ENCODE measurements at regions not wholly inside any gene's neighbourhood (a gene's known extent, or its start where the extent isn't known, plus 50 kb on each side); places are given as distances from the start of the nearest gene placed in this dataset.
A peak's percentile ranks its signal among the peaks of the same experiment; 100 is the strongest.

DNA sequence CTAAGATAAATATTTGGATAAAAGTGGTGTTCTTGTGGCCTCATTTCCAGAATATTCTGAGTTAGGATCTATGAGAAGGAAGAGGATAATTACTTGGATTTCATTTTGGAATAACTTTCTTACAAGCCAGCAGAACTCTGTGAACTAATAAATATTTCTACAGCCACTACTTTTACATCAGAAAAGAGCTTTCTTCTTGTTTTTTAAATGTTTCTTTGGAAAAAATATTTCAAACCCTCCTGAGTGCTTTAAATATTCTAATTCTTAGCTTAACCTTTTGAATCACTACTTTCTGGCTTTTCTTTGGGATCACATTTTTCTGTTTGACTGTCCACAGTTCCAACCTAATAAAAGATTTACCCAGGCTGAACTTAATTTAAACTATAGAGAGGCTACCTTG lies 279.2 kb upstream of the PHYHIPL start:
- peaks cover 0 to 4% (median 0%) of the 10 kb centered on the region in 12 donors for H3K9me3 ChIP-seq
- peak overlapping the region in 2 of 12 donors; percentile 35 to 57 for H3K27ac ChIP-seq
- no peaks in the 10 kb centered on the region for H3K27me3 ChIP-seq
- no peaks in the 10 kb centered on the region for H3K36me3 ChIP-seq
- DNase-seq (no peak), ATAC-seq (no peak)
- intact Hi-C loops (cut with DNase I): no loop called here
- H3K4me3 ChIP-seq: no peak overlapping the region
- peaks cover 0 to 20% (median 0%) of the 10 kb centered on the region in 12 donors for H3K4me1 ChIP-seq
- no peak for TF ChIP-seq CTCF (IDR thresholded peaks at IDR 0.05)
- TF ChIP-seq POLR2A (IDR thresholded peaks at IDR 0.05): no peak

DNA sequence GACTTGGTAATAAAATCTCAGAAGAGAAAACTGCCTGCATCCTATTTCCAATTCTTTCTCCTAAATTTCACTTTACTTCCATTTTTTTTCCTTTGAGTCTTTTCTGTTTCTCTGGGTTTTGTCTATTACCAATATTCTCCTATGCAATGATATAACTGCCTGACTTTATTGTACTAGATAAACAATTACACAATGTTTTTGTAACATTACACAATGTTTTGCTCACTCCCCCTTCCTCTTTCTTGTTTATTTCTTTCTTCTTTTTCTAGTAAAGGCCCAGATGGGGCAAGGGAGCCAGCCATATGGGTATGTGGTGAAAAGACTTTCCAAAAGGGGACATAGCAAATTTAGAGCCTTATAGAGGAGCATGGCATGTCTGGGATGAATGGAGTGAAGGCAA lies 278.7 kb upstream of the PHYHIPL start:
- peaks cover 0 to 20% (median 0%) of the 10 kb centered on the region in 12 donors for H3K4me1 ChIP-seq
- no peak for DNase-seq
- H3K4me3 ChIP-seq: no peak overlapping the region
- no peak for ATAC-seq
- TF ChIP-seq CTCF (IDR thresholded peaks at IDR 0.05) (no peak), POLR2A (IDR thresholded peaks at IDR 0.05) (no peak)
- no peaks in the 10 kb centered on the region for H3K36me3 ChIP-seq
- peaks cover 0 to 4% (median 0%) of the 10 kb centered on the region in 12 donors for H3K9me3 ChIP-seq
- intact Hi-C loops (cut with DNase I): no loop called here
- peak overlapping the region in 1 of 12 donors; percentile 57 for H3K27ac ChIP-seq
- no peaks in the 10 kb centered on the region for H3K27me3 ChIP-seq

- no peak for DNase-seq
- TF ChIP-seq POLR2A (IDR thresholded peaks at IDR 0.05) (no peak), CTCF (IDR thresholded peaks at IDR 0.05) (no peak)
- no peaks in the 10 kb centered on the region for H3K36me3 ChIP-seq
- no peak overlapping the region for H3K27ac ChIP-seq
- peaks cover 0 to 20% (median 0%) of the 10 kb centered on the region in 12 donors for H3K4me1 ChIP-seq
- ATAC-seq: no peak
- H3K27me3 ChIP-seq: no peaks in the 10 kb centered on the region
- no peak overlapping the region for H3K4me3 ChIP-seq
- 79 to 92% (median 86%) methylated on average over 5 of the region's 5 CpGs for WGBS, 4 donors
- intact Hi-C loops (cut with DNase I): no loop called here
- H3K9me3 ChIP-seq: peaks cover 0 to 4% (median 0%) of the 10 kb centered on the region in 12 donors
Observed at GRCh38 chr10:58898854-58899573, 277.4 kb upstream of the PHYHIPL start.

DNA sequence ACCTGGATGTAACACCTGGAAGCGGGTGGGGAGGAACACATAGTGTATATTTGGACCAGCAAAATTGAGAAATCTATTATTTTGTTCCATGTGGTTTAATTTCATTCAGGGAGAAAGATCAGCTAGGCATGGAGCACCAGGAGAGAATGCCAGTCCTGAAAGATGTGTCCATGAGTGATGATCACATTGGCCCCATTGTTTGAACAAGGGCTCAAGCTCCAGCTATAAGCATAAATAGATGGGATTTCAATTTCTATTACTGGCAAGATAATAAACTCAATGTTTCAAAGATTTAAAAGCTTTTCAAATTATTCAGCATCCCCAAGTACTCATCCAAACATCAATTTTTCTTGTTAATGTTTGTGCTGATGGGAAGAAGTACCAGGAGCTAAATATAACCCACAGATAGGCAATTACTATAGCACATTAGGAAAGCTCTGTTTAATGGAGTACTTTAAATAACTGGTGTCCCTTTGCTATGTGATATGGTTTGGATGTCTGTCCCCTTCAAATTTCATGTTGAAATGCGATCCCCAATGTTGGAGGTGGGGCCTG lies 275.3 kb upstream of the PHYHIPL start:
- peaks cover 0 to 11% (median 0%) of the 10 kb centered on the region in 12 donors for H3K4me1 ChIP-seq
- no peak for ATAC-seq
- DNase-seq: no peak
- H3K36me3 ChIP-seq: no peaks in the 10 kb centered on the region
- no peak overlapping the region for H3K27ac ChIP-seq
- no peaks in the 10 kb centered on the region for H3K27me3 ChIP-seq
- no peak for TF ChIP-seq CTCF (IDR thresholded peaks at IDR 0.05)
- TF ChIP-seq POLR2A (IDR thresholded peaks at IDR 0.05): no peak
- H3K9me3 ChIP-seq: peaks cover 0 to 4% (median 0%) of the 10 kb centered on the region in 12 donors
- 59 to 77% (median 71%) methylated on average over 2 of the region's 2 CpGs for WGBS, 4 donors
- intact Hi-C loops (cut with DNase I): no loop called here
- no peak overlapping the region for H3K4me3 ChIP-seq

All from heart left ventricle (tissue), 16 donors.